Astrocyte (in vitro differentiated cells and primary cell): ENCODE measurements at regions not wholly inside any gene's neighbourhood (a gene's known extent, or its start where the extent isn't known, plus 50 kb on each side); places are given as distances from the start of the nearest gene placed in this dataset.

Experiments used
- DNase-seq: peaks from one replicate; pipeline ENCODE4 v3.0.0-alpha.2; 2010; ENCODE audit warnings: low read depth
- FAIRE-seq: peaks from 2 replicates; lab custom pipeline; 2011; peaks lifted over from hg19 to GRCh38; lab: Jason Lieb, UNC
- H2AFZ ChIP-seq: 2 replicates; pipeline ENCODE4 v1.6.0; 2012; ENCODE audit warnings: low read depth, low read length, inconsistent platforms
- H3K27ac ChIP-seq: 2 replicates; pipeline ENCODE4 v1.5.1; 2011; ENCODE audit warnings: low read depth, low read length, inconsistent platforms
- H3K27me3 ChIP-seq: 2 replicates; pipeline ENCODE4 v1.6.0; 2011; ENCODE audit warnings: low read length, inconsistent platforms; ENCODE audit not compliant: insufficient read depth
- H3K36me3 ChIP-seq: 2 replicates; pipeline ENCODE4 v1.5.1; 2011; ENCODE audit warnings: low read length, inconsistent platforms; ENCODE audit not compliant: insufficient read depth
- H3K4me1 ChIP-seq: 2 replicates; pipeline ENCODE4 v1.5.1; 2011; ENCODE audit warnings: low read length, inconsistent platforms; ENCODE audit not compliant: insufficient read depth
- H3K4me2 ChIP-seq: 2 replicates; pipeline ENCODE4 v1.6.0; 2012; ENCODE audit warnings: low read length, inconsistent platforms
- H3K4me3 ChIP-seq: 2 replicates; pipeline ENCODE4 v1.5.1; 2011; ENCODE audit warnings: low read depth, mild to moderate bottlenecking, low read length, inconsistent platforms; ENCODE audit not compliant: insufficient read depth
- H3K79me2 ChIP-seq: 2 replicates; pipeline ENCODE4 v1.6.0; 2012; ENCODE audit warnings: mild to moderate bottlenecking, low read length, inconsistent platforms; ENCODE audit not compliant: insufficient read depth
- H3K9ac ChIP-seq: 2 replicates; pipeline ENCODE4 v1.6.0; 2012; ENCODE audit warnings: mild to moderate bottlenecking, low read length, inconsistent platforms
- H3K9me3 ChIP-seq: 2 replicates; pipeline ENCODE4 v1.5.1; 2012; ENCODE audit warnings: low read depth, mild to moderate bottlenecking, low read length, inconsistent platforms; ENCODE audit not compliant: insufficient read depth
- H4K20me1 ChIP-seq: 2 replicates; pipeline ENCODE4 v1.6.0; 2012; ENCODE audit warnings: low read length, inconsistent platforms; ENCODE audit not compliant: insufficient read depth
- H3K27ac Mint-ChIP-seq: one replicate; pipeline ENCODE4 v1.8.0; 2021; ENCODE audit warnings: mild to moderate bottlenecking, mixed read lengths; ENCODE audit not compliant: unreplicated experiment
- H3K27me3 Mint-ChIP-seq: one replicate; pipeline ENCODE4 v1.8.0; 2021; ENCODE audit warnings: low read depth, mixed read lengths; ENCODE audit not compliant: unreplicated experiment
- H3K36me3 Mint-ChIP-seq: one replicate; pipeline ENCODE4 v1.8.0; 2021; ENCODE audit warnings: low read depth, mixed read lengths; ENCODE audit not compliant: unreplicated experiment
- H3K4me1 Mint-ChIP-seq: one replicate; pipeline ENCODE4 v1.8.0; 2021; ENCODE audit warnings: low read depth, mixed read lengths; ENCODE audit not compliant: unreplicated experiment
- H3K4me3 Mint-ChIP-seq: one replicate; pipeline ENCODE4 v1.8.0; 2021; ENCODE audit warnings: mild to moderate bottlenecking, moderate library complexity, mixed read lengths; ENCODE audit not compliant: unreplicated experiment
- H3K9me3 Mint-ChIP-seq: one replicate; pipeline ENCODE4 v1.8.0; 2021; ENCODE audit warnings: mild to moderate bottlenecking, mixed read lengths; ENCODE audit not compliant: unreplicated experiment
- CTCF ChIP-seq: IDR thresholded peaks from 2 replicates; pipeline ENCODE4 v1.5.1; 2011; ENCODE audit warnings: low read depth, mild to moderate bottlenecking, inconsistent platforms, low read length, moderate library complexity; ENCODE audit not compliant: insufficient read depth
- EZH2 ChIP-seq: IDR thresholded peaks from 2 replicates; pipeline ENCODE4 v1.6.1; 2012; ENCODE audit warnings: mild to moderate bottlenecking, low read length, inconsistent platforms; ENCODE audit not compliant: insufficient read depth

GRCh38 chr1:69016468-69016867 lies 519.6 kb upstream of the DEPDC1 start:
- H3K36me3 Mint-ChIP-seq, result no peaks in the 10 kb centered on the region
- no peaks in the 10 kb centered on the region for H3K4me1 ChIP-seq
- no peak overlapping the region for H3K27ac Mint-ChIP-seq
- no peaks in the 10 kb centered on the region for H3K9me3 ChIP-seq
- no peaks in the 10 kb centered on the region for H4K20me1 ChIP-seq
- H3K27ac ChIP-seq, result no peak overlapping the region
- no peak overlapping the region for H3K4me3 Mint-ChIP-seq
- TF ChIP-seq CTCF (no peak), EZH2 (no peak)
- H3K9ac ChIP-seq, result no peak overlapping the region
- H3K36me3 ChIP-seq, result no peaks in the 10 kb centered on the region
- DNase-seq, result no peak
- no peaks in the 10 kb centered on the region for H3K9me3 Mint-ChIP-seq
- no peaks in the 10 kb centered on the region for H3K4me1 Mint-ChIP-seq
- no peaks in the 10 kb centered on the region for H3K79me2 ChIP-seq
- no peak for FAIRE-seq
- no peaks in the 10 kb centered on the region for H3K27me3 Mint-ChIP-seq
- H2AFZ ChIP-seq, result no peak overlapping the region
- no peak overlapping the region for H3K4me3 ChIP-seq
- no peaks in the 10 kb centered on the region for H3K27me3 ChIP-seq
- no peak overlapping the region for H3K4me2 ChIP-seq

- H4K20me1 ChIP-seq, result no peaks in the 10 kb centered on the region
- no peaks in the 10 kb centered on the region for H3K36me3 ChIP-seq
- peaks cover 2% of the 10 kb centered on the region for H3K4me1 Mint-ChIP-seq
- no peak overlapping the region for H3K4me2 ChIP-seq
- H3K27ac Mint-ChIP-seq, result no peak overlapping the region
- no peaks in the 10 kb centered on the region for H3K27me3 ChIP-seq
- peaks cover 11% of the 10 kb centered on the region for H3K9me3 Mint-ChIP-seq
- no peak overlapping the region for H2AFZ ChIP-seq
- H3K4me3 ChIP-seq, result no peak overlapping the region
- no peaks in the 10 kb centered on the region for H3K27me3 Mint-ChIP-seq
- TF ChIP-seq CTCF (no peak), EZH2 (no peak)
- no peak for DNase-seq
- no peaks in the 10 kb centered on the region for H3K36me3 Mint-ChIP-seq
- no peak overlapping the region for H3K27ac ChIP-seq
- FAIRE-seq, result no peak
- H3K9me3 ChIP-seq, result peaks cover 4% of the 10 kb centered on the region
- H3K4me1 ChIP-seq, result no peaks in the 10 kb centered on the region
- H3K79me2 ChIP-seq, result no peaks in the 10 kb centered on the region
- no peak overlapping the region for H3K4me3 Mint-ChIP-seq
- H3K9ac ChIP-seq, result no peak overlapping the region
Observed at GRCh38 chr1:69029649-69030048, 532.8 kb upstream of the DEPDC1 start.

DNA sequence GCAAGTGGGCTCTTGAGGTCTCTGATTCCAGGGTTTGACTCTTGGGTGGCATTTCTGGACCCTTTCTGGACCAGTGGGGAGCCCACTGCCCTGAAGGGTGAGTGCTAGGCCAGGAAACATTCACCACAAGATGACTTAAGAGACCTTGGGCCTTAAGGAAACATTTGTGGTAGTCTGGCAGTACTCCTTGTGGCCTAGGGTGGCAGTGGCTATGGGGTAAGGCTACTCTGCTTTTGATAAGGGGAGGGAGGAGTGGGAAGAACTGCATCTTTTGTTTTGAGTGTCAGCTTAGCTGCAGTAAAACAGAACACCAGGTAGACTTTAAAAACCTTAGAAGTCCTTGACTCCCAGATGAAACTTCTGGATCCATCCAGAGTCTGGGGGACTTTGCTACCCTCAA lies 529.3 kb upstream of the LRRC7 start:
- FAIRE-seq (no peak), DNase-seq (no peak)
- TF ChIP-seq CTCF (no peak), EZH2 (no peak)
- Histone ChIP-seq H3K9me3 (no peaks in the 10 kb centered on the region), H2AFZ (no peak overlapping the region), H3K79me2 (no peaks in the 10 kb centered on the region), H3K9ac (no peak overlapping the region), H3K4me3 (no peak overlapping the region), H3K4me2 (no peak overlapping the region), H3K27me3 (no peaks in the 10 kb centered on the region), H3K4me1 (no peaks in the 10 kb centered on the region), H3K36me3 (no peaks in the 10 kb centered on the region), H4K20me1 (no peaks in the 10 kb centered on the region), H3K27ac (no peak overlapping the region)
- no peak overlapping the region for H3K4me3 Mint-ChIP-seq
- H3K27ac Mint-ChIP-seq, result no peak overlapping the region
- no peaks in the 10 kb centered on the region for H3K4me1 Mint-ChIP-seq
- no peaks in the 10 kb centered on the region for H3K36me3 Mint-ChIP-seq
- no peaks in the 10 kb centered on the region for H3K27me3 Mint-ChIP-seq
- peaks cover 7% of the 10 kb centered on the region for H3K9me3 Mint-ChIP-seq
